Fibroblast of mammary gland (primary cell): ENCODE measurements at regions not wholly inside any gene's neighbourhood (a gene's known extent, or its start where the extent isn't known, plus 50 kb on each side); places are given as distances from the start of the nearest gene placed in this dataset.

ENCODE experiments used
- DNase-seq: peaks from one replicate; pipeline ENCODE4 v3.0.0-alpha.2; 2010; ENCODE audit warnings: low read depth
- H3K4me3 ChIP-seq: 2 replicates; pipeline ENCODE4 v1.5.1; 2011; ENCODE audit warnings: low read depth, mild to moderate bottlenecking, low read length, moderate library complexity; ENCODE audit not compliant: control insufficient read depth
- CTCF ChIP-seq: conservative IDR thresholded peaks from 2 replicates; pipeline ENCODE4 v1.5.1; 2011; ENCODE audit warnings: low read depth, low read length, inconsistent platforms; ENCODE audit not compliant: control insufficient read depth, insufficient read depth

GRCh38 chrX:122187069-122187713 is 996.9 kb upstream of the GRIA3 start:
- no peak for DNase-seq
- no peak for TF ChIP-seq CTCF
- no peak overlapping the region for H3K4me3 ChIP-seq

GRCh38 chrX:122188751-122189150 is 995.3 kb upstream of the GRIA3 start:
- peak; percentile 5 for DNase-seq
- no peak overlapping the region for H3K4me3 ChIP-seq
- no peak for TF ChIP-seq CTCF

- DNase-seq, result no peak
- H3K4me3 ChIP-seq, result no peak overlapping the region
- no peak for TF ChIP-seq CTCF
Measured at GRCh38 chrX:122196343-122196742, 987.7 kb upstream of the GRIA3 start.

- no peak overlapping the region for H3K4me3 ChIP-seq
- no peak for DNase-seq
- TF ChIP-seq CTCF, result no peak
Measured at GRCh38 chrX:122203399-122203798, 980.7 kb upstream of the GRIA3 start.

- DNase-seq, result no peak
- H3K4me3 ChIP-seq, result no peak overlapping the region
- no peak for TF ChIP-seq CTCF
Measured at GRCh38 chrX:122218666-122219065, 965.4 kb upstream of the GRIA3 start.

- no peak for DNase-seq
- no peak overlapping the region for H3K4me3 ChIP-seq
- TF ChIP-seq CTCF, result no peak
Measured at GRCh38 chrX:122219226-122219625, 964.9 kb upstream of the GRIA3 start.

GRCh38 chrX:122219735-122220134 is 964.3 kb upstream of the GRIA3 start:
- DNase-seq, result no peak
- TF ChIP-seq CTCF, result no peak
- H3K4me3 ChIP-seq, result no peak overlapping the region
